NT2/D1 (cell line): ENCODE measurements at regions not wholly inside any gene's neighbourhood (a gene's known extent, or its start where the extent isn't known, plus 50 kb on each side); places are given as distances from the start of the nearest gene placed in this dataset.

Source experiments
- YY1 ChIP-seq: IDR thresholded peaks from 2 replicates; pipeline ENCODE4 v1.6.1; 2011; ENCODE audit not compliant: insufficient read length, insufficient read depth
- ZNF274 ChIP-seq: IDR thresholded peaks from 2 replicates; pipeline ENCODE4 v1.6.1; 2011; ENCODE audit warnings: mild to moderate bottlenecking, low read depth, low read length

GRCh38 chr9:92234514-92234913 lies 59.0 kb downstream of the IARS1 start:
- TF ChIP-seq YY1 (no peak), ZNF274 (no peak)
